ENCODE measurements at regions not wholly inside any gene's neighbourhood (a gene's known extent, or its start where the extent isn't known, plus 50 kb on each side); places are given as distances from the start of the nearest gene placed in this dataset.
"Not testable (repeated sequence)": the region's sequence is repeated elsewhere in the genome, so short reads cannot be mapped to it uniquely, and the experiment has no call there.

- Histone ChIP-seq H3K4me3 (no peak overlapping the region), H3K4me1 (no peaks in the 10 kb centered on the region), H3K36me3 (no peaks in the 10 kb centered on the region), H3K27ac (no peak overlapping the region), H3K27me3 (no peaks in the 10 kb centered on the region), H3K9me3 (no peaks in the 10 kb centered on the region)
- DNase-seq (ENCODE audit: low spot score), result no peak
- TF ChIP-seq CTCF (IDR thresholded peaks at IDR 0.05), result no peak
Measured at GRCh38 chr6:10343320-10343719, 71.6 kb downstream of the TFAP2A start.

- TF ChIP-seq CTCF (IDR thresholded peaks at IDR 0.05), result no peak
- Histone ChIP-seq H3K27me3 (no peaks in the 10 kb centered on the region), H3K4me1 (no peaks in the 10 kb centered on the region)
Measured at GRCh38 chr6:10341605-10342004, 73.3 kb downstream of the TFAP2A start.

GRCh38 chr6:10338151-10338550 is 76.7 kb downstream of the TFAP2A start:
- H3K36me3 ChIP-seq, result no peaks in the 10 kb centered on the region
- H3K27me3 ChIP-seq, result no peaks in the 10 kb centered on the region
- no peak for TF ChIP-seq CTCF (IDR thresholded peaks at IDR 0.05)
- no peaks in the 10 kb centered on the region for H3K9me3 ChIP-seq
- no peak overlapping the region for H3K4me3 ChIP-seq
- H3K27ac ChIP-seq, result no peak overlapping the region
- DNase-seq (ENCODE audit: low spot score), result no peak
- no peaks in the 10 kb centered on the region for H3K4me1 ChIP-seq

More at GRCh38 chr6:10341605-10342004, 73.3 kb downstream of the TFAP2A start:
- Histone ChIP-seq H3K4me3 (no peak overlapping the region), H3K9me3 (no peaks in the 10 kb centered on the region), H3K27ac (no peak overlapping the region), H3K36me3 (no peaks in the 10 kb centered on the region)
- DNase-seq (ENCODE audit: low spot score), result no peak

- H3K27me3 ChIP-seq; H3K4me3 ChIP-seq; H3K27ac ChIP-seq; H3K4me1 ChIP-seq; H3K9me3 ChIP-seq; H3K36me3 ChIP-seq; DNase-seq (ENCODE audit: low spot score): not testable (repeated sequence)
Measured at GRCh38 chr6:10337376-10337775, 77.5 kb downstream of the TFAP2A start.

- no peaks in the 10 kb centered on the region for H3K4me1 ChIP-seq
- H3K27me3 ChIP-seq, result no peaks in the 10 kb centered on the region
- H3K4me3 ChIP-seq, result no peak overlapping the region
- no peak overlapping the region for H3K27ac ChIP-seq
- no peak for DNase-seq (ENCODE audit: low spot score)
- no peaks in the 10 kb centered on the region for H3K36me3 ChIP-seq
- TF ChIP-seq CTCF (IDR thresholded peaks at IDR 0.05), result no peak
- no peaks in the 10 kb centered on the region for H3K9me3 ChIP-seq
Measured at GRCh38 chr6:10332111-10332510, 82.8 kb downstream of the TFAP2A start.

DNA sequence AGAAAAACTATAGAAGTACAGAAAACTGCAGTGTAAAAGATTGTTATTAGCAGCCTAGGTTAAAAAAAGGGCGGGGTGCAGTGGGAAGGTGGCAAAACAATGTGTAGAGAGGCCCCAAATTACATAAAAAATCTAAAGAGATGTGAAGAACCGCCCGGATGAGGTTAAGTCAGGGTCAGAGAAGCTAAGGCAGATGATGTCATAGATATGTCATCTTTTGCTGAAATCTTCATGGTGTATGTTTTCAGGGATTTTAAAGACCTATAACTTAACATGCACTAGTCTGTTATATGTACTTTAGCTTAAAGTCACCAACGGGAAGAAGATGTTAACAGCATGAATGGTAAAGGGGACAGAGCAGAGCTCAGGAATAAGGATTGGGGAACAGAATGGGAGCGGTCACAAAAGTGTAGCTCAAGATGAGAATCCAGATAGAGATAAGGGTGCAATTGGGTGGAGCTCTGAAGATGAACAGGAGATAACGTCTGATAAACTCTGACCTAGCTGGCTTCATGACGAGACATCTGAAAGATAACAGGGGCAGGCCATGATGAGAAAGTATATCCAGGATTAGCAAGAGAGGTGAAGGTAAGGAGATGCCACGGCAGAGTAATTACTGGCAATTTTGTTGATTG is 83.4 kb downstream of the TFAP2A start:
- H3K4me3 ChIP-seq, result no peak overlapping the region
- H3K27me3 ChIP-seq, result no peaks in the 10 kb centered on the region
- H3K9me3 ChIP-seq, result no peaks in the 10 kb centered on the region
- no peak for TF ChIP-seq CTCF (IDR thresholded peaks at IDR 0.05)
- no peak overlapping the region for H3K27ac ChIP-seq
- H3K4me1 ChIP-seq, result no peaks in the 10 kb centered on the region
- DNase-seq (ENCODE audit: low spot score), result no peak
- no peaks in the 10 kb centered on the region for H3K36me3 ChIP-seq
